Left colon (tissue), 2 donors: ENCODE measurements at regions not wholly inside any gene's neighbourhood (a gene's known extent, or its start where the extent isn't known, plus 50 kb on each side); places are given as distances from the start of the nearest gene placed in this dataset.
"Not testable (repeated sequence)": the region's sequence is repeated elsewhere in the genome, so short reads cannot be mapped to it uniquely, and the experiment has no call there.

Experiments used
- ATAC-seq: fragments of 200-7000 bp; cut with Tn5 transposase; one replicate; pipeline ENCODE4 v1.9.1; 2020; ENCODE audit warnings: mild to moderate bottlenecking, moderate library complexity
- DNase-seq, 2 donors: peaks; one replicate each; pipeline ENCODE4 v3.0.0-alpha.2; 2020
- intact Hi-C, 2 donors: fragments of 100-400 bp; cut with DNase I in 1 of 2; cut with micrococcal nuclease in 1 of 2; formaldehyde crosslinking; loops; one replicate each; pipeline versions ENCODE4 v1.11.2 to v1.14.0; 2022; cut with DNase I, micrococcal nuclease
- donor health status: DM: no; HTN: no; CAD: no.
- donor health status: DM: yes; HTN: yes; CAD: no.

DNA sequence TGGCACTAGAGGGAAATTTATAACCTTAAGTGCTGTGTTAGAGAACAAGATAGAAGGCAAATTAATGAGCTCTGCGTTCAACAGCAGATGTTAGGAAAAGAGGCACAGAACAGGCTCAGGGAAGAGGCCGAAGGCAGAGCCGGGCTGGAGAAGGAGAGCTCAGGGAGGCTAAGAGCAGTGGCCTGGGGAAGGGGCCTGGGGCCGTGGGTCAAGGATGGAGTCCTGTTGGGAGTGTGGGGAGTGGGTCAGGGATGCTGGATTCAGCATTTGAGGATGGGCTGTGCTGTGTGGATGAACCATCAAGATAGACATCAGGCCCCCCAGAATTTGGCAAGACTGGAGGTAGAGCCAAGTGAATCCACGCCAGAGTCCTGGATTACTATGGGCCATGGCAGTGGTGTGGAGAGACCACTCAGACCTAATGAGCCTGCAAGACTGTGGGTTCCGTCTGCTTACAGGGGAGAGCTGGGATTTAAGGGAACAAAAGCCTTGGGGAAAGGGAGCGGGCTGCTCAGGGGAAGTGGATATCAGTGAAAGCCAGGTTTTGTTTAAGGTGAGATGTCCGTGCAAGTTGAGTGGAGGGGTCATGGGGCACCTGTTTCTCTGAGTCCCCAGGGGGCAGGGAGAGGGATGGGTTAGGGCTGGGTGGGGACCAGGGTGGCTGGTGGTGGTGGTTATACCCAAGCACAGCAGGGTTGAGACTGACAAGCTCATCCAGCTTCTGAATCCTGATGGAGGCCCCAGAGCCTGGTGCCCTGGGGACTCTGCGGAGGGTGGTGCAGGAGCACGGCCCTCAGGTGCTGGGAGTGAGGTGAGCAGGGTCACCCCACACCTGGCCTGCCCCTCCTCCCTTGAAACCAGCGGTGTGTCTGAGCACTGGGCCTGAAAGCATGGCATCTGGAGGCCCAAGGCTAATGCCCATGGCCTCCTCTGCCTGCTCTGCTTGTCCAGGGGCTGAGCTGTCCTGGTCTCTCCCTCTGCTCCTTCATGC lies 101.7 kb downstream of the BMS1 start:
- intact Hi-C loops = no loop called here

DNA sequence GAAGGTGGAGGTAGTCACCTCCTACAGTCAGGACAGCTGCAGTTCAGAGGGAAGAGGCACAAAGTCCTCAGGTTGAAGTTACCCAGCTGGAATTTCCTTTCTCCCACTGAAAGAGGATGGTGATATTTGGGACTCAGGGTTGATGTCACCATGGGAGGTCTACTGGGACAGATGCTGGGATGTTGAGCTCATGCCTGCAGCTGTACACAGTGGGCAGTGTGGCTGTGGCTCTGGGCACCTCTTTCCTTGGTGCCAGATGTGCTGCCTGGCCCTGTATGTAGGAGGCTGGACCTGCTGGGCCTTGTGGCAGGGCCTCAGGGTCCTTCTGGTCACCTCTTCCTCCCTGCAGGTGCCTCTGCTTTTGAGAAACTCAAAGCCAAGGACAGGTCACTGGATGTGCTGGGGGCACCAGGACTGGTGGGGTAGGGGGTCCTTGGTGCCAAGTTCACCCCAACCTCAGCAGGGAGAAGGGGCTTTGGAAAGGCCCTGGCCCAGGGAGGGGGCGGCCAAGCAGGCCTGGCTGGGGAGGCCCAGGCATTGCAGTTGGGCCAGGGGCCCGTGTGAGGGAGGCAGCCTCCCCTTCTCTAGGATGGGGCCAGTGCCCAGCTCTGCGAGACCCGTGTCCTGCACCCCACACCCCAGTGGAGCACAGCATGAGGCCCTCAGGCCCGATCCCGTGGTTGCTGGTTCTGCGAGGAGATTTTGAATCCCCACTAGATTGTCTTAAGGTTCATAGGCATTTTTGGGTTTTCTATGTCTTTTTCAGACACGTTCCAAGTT lies 103.1 kb downstream of the BMS1 start:
- intact Hi-C loops = no loop called here
- DNase-seq (no peak), ATAC-seq (no peak)

More for the DNA sequence above, 101.7 kb downstream of the BMS1 start:
- DNase-seq = no peak
- no peak for ATAC-seq

DNA sequence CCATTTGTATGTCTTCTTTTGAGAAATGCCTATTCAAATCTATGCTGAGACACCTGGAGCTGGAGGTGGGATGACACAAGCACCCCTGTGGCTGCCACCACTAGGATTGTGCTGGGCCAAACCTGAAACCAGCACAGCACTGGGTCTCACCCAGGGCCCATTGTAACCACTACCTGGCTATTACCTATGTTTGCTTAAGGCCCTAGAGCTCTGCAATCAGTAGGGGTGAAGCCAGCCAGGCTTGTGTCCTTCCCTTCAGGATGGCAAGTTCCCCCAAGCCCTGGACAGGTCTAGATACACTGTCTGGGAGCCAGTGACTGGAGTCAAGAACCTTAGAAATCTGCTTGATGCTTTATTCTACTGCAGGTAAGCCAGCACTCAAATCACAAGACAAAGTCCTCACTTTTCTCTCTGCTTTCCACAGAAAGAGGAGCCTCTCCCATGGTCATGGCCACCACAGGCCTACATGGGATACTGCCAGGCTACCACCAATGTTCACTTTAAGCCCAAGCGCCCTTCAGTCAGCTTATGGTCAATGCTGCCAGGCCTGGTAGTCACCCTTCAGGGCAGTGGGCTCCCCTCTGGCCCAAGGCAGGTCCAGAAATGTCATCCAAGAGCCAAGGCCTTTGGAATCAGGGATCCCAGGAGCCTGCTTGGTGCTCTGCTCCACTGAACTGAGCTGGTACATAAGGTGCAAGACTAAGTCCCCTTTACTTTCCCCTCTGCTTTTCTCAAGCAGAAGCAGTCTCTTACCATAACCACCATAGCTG lies 105.3 kb downstream of the BMS1 start:
- DNase-seq = no peak
- ATAC-seq = no peak
- intact Hi-C loops = no loop called here

DNA sequence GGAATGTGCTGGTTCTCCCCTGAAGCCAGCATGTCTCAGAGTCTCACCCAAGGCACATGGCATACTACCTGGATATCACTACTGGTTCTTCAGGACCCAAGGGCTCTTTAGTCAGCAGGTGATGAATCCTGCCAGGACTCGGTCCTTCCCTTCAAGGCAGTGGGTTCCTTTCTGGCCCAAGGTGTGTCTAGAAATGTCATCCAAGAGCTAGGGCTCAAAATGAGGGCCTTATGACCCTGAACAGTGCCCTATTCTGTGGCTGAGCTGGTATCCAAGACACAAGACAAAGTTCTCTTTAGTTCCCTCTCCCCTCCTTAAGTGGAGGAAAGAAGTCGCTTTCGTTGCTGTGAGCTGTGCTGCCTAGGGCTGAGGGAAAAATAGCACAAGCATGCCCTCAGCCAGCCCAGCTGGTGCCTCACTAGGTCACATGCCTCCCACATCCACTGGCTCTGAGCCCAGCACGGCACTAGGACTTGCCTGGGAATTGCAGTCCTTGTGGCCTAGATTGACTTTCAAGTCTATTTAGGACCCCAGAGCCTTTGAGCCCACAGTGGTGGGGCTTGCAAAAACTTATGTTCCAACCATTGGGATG lies 106.0 kb downstream of the BMS1 start:
- no peak for ATAC-seq
- intact Hi-C loops = no loop called here
- no peak for DNase-seq

DNA sequence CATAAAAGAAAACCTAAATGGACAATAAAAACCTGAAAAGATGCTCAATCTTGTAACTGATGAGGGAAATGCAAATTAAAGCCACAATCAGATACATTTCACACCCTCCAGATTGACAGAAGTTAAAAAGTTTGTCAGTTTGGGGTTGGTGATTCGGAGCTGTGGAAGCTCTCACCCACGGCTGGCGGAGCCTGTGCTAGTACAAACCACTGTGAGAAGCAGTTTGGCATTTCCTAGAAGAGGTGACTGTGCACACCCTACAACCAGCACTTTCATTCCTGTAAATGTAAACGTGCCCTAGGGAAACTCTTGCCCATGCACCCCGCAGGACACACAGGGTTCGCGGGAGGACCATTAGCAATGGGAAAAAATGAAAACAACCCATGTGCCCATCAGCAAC lies 114.1 kb downstream of the BMS1 start:
- no peak for ATAC-seq
- no peak for DNase-seq
- intact Hi-C loops = no loop called here

DNA sequence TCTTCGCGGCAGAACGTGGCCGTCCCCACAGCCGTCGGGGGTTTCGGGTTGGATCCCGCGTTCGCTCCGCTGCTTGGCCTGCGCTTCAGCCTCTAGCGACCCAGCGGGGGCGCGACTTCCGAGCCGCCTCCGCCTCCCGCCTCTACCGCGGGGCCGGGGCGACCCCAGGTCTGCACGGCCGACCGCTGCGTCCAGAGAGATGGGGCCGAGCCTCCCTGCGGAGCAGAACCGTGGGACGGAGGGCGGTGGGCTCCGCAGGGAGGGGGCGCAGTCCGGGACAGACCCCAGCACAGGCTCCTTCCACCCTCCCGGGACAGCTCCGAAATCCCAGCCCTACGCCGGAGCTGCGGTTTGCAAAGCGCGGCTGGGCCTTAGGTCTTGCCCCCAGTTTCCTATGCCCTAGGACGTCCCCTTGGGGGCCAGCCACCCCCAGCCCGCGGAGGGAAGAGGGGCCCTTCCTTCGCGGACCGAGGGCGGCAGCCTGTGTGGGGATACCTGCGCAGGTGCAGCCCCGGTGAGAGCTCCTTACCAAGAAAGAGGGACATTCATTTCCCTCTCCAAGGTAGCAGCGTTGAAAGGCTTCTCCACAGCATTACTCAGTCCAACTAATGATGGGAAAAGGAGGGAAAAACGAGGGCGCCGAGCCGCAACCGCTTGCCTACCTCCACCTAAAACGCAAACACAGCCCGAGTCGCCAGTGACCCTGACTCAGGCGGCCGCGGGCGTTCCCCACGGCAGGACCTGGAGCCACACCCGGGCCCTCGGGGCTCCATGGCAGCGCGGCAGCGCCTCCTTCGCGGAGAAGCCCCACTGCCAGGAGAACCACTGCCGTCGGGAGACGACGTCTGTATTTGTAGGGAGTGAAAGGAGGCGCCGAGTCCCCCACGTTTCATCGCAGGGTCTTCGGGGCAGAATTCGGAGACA lies 115.7 kb downstream of the BMS1 start:
- no peak for ATAC-seq
- DNase-seq = no peak
- intact Hi-C loops = no loop called here

DNA sequence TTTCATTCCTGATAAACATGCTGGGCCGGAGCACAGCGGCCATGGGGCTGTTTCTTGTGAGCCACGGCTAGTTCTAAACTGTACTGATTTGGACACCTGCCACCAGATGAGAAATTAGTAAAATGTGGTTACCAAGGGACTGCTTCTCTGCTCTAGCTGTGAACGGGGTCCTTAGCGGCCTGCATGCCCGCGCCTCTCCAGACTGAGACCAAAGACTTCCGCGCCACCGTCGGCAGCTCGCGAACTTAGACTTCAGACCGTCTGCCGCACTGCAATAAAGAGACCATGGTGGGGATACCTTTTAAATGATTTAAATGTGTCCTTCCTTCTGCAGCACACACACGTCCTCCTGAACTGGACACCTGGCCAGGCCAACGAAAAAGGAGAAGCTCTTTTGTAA lies 116.4 kb downstream of the BMS1 start:
- DNase-seq = no peak
- no peak for ATAC-seq
- intact Hi-C loops = no loop called here

DNA sequence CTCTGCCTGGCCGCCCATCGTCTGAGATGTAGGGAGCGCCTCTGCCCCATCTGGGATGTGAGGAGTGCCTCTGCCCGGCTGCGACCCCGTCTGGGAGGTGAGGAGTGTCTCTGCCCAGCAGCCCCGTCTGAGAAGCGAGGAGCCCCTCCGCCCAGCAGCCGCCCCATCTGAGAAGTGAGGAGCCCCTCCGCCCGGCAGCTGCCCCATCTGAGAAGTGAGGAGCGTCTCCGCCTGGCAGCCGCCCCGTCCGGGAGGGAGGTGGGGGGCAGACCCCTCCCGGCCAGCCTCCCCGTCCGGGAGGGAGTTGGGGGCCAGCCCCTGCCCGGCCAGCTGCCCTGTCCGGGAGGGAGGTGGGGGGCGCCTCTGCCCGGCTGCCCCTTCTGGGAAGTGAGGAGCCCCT lies 117.8 kb downstream of the BMS1 start:
- intact Hi-C loops, ATAC-seq, DNase-seq: not testable (repeated sequence)

DNA sequence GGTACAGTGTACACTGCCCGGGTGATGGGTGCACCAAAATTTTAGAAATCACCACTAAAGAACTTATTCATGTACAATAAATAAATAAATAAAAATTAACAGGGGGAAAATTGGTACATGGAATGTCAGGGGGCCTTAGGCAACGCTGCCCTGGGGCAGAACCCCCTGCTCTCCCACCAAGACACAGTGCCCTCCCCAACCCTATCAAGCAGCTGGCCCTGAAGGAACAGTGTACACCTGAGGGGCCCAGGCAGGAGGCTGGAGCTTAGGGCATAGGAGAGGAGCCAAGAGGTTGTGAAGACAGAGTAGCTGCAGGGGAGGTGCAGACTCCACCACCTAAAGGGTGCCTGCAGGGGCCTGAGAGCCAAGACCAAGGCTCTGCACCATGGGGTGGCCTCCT lies 128.8 kb downstream of the BMS1 start:
- DNase-seq = no peak
- ATAC-seq = no peak
- intact Hi-C loops = no loop called here

DNA sequence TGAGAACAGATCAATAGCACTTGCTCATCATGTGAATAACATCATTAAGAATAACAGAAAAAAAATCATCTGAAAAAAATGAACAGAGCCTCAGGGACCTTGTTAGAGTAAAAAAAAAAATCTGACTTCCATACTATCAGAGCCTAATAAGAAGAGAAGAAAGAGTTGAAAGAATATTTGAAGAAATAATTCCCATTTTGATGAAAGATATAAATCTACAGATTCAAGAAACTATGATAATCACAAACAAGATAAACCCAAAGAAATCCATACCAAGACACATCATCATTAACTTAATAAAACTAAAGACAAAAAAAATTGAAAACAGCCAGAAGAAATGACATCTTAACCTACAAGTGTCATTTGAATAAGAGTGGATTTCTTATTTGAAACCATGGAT lies 134.4 kb downstream of the BMS1 start:
- intact Hi-C loops = no loop called here

DNA sequence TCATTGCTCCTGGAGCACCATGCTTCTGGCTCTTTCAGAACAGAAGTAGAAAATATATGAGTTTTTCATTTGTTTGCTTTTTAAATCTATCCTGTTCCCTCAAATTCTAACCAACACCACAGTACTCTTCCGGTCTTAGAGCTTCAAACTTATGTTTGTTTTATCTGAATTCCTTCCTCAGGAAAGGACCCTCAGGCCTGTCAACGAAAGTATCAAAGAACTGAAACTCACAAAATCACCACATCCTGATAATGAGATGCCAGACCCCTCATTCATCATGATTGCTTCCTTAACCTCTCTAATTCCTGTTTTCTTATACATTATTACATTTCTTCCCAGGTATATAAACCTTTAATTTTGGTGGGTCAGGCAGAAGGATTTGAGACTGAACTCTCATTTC lies 135.2 kb downstream of the BMS1 start:
- intact Hi-C loops = no loop called here
- ATAC-seq (no peak), DNase-seq (no peak)

More for the DNA sequence above, 134.4 kb downstream of the BMS1 start:
- ATAC-seq (no peak), DNase-seq (no peak)

DNA sequence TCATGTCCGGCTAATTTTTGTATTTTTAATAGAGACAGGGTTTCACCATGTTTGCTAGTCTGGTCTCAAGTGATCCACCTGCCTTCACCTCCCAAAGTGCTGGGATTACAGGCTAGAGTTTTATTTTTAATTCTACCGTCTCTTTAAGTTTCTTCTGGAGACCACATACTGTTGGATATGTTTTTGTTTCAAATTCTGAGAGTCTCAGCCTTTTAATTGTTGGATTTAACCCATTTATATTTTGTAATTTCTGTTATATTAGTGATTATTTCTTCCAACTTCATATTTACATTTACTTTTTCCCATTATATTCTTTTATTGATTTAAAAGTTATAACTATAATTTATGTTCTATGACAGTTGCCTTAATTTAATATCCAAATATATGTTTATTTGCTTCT lies 139.4 kb downstream of the BMS1 start:
- ATAC-seq (no peak), DNase-seq (no peak)

DNA sequence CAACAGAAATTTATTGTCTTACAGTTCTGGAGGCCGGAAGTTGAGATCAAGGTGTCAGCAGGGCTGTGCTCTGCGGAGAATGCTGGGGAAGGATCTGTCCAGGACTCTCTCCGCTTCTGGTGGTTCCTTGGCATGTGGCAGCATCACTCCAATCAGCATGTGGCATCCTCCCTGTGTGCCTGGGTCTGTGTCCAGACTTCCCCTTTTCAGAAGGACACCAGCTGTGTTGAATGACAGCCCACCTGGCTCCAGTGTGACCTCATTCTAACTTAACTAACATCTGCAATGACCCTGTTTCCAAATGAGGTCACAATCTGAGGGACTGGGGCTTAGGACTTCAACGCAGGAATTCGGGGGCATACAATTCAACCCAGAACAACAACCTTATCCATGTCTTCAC lies 141.9 kb downstream of the BMS1 start:
- DNase-seq (no peak), ATAC-seq (no peak)
- intact Hi-C loops = no loop called here

More for the DNA sequence above, 139.4 kb downstream of the BMS1 start:
- intact Hi-C loops = no loop called here

DNA sequence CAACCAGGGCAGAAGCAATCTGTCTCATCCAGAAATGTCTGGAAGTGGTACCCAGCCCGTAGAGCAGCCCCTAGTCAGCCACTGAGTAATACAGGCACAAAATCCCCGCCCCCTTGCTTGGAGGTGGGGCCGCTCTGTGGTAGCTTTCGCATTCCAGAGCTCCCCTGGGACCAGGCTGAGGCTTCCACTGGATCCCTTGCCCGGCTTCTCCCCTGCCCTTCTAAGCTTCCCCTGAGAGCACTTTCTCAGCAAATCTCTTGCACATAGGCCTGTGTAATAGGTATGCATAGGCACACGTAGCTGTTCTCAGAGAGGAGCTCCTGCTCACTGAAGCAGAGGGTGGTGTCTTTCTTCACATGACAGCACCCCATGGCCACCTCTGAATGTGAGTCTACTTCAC lies 144.2 kb downstream of the BMS1 start:
- intact Hi-C loops = no loop called here
- no peak for ATAC-seq
- DNase-seq = no peak

DNA sequence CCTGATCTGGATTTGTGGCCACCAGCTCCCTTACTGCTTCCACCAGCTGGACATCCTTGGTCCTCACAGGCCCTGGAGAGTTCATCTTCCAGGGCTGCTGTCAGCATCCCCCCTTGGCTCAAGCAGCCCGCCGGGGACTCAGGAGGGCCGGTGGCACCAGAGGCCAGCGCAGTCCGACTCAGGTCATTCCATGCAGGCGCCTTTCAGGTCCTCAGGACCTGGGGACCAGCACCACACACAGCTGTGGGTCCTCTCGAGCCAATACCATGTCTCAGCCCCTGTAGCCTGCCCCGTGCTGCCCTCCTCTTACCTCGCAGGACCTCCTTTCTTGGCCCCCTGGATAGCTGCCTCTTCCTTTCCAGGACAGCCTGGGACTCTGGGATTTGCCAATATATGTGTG lies 145.5 kb downstream of the BMS1 start:
- DNase-seq (no peak), ATAC-seq (no peak)
- intact Hi-C loops = no loop called here

DNA sequence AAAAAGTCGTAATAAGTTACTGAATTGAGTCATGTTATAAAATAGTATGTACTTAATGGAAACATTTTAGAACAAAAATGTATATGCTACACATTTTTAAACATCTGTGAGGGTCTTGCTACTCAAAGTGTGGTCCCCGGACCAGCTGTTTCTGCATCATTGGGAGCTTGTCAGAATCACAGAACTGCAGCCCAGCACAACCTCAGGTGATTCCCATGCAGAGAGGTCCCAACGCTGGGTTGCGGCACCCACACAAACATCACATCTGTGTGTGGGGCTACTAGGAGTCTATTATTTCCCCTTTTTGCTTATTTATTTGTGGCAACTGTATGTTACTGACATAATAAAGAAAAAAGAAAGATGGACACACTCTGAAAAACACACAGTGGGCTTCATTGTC lies 146.6 kb downstream of the BMS1 start:
- DNase-seq (no peak), ATAC-seq (no peak)
- intact Hi-C loops = no loop called here

DNA sequence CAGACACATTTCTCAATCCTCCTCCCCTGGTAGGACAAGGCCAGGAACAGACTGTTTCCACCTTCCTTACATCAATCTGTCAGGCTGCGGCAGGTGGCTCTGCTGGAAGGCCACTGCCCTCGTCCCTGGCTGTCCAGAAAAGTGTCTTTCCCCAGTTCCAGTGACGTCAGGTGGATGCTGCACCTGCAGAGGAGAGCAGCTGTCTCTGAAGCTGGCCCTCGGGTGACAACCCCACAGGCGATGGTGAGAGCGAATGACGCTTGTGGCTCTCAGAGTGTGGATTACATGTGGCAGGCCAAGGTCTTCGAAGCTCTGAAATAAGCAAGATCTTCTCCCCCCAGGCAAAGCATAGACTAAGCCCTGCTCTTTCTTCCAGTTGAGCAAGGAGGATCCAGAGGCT lies 146.9 kb upstream of the RET start:
- no peak for DNase-seq
- intact Hi-C loops = no loop called here
- no peak for ATAC-seq
